ENCODE measurements at regions not wholly inside any gene's neighbourhood (a gene's known extent, or its start where the extent isn't known, plus 50 kb on each side); places are given as distances from the start of the nearest gene placed in this dataset.

GRCh38 chr5:68475476-68475983 is 260.0 kb downstream of the PIK3R1 start:
- TF ChIP-seq CTCF (IDR thresholded peaks at IDR 0.05; ENCODE audit: low read depth, low read length, poor library complexity, severe bottlenecking) (no peak), EZH2phosphoT487 (IDR thresholded peaks at IDR 0.05; ENCODE audit: borderline replicate concordance, low read length) (no peak)

Data from DOHH2 (cell line).